ENCODE measurements at regions not wholly inside any gene's neighbourhood (a gene's known extent, or its start where the extent isn't known, plus 50 kb on each side); places are given as distances from the start of the nearest gene placed in this dataset.

DNA sequence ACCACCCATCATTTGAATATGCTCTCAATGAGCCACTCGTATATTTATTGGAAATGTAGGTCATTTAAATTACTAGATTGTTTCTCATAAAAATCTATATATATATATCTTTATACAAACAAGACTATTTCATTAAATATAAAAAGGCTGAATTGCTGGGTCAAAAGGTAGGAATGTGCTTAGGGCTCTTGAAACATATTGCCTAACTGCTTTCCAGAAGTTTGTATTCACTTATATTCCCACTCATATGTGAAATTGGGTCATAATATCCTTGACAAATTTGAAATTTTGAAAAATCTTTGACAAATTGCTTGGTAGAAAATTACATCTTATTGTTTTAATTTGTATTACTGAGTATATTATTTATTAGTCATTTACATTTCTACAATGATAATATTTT is 999.8 kb upstream of the CDH2 start:
- DNase-seq: no peak

DNA sequence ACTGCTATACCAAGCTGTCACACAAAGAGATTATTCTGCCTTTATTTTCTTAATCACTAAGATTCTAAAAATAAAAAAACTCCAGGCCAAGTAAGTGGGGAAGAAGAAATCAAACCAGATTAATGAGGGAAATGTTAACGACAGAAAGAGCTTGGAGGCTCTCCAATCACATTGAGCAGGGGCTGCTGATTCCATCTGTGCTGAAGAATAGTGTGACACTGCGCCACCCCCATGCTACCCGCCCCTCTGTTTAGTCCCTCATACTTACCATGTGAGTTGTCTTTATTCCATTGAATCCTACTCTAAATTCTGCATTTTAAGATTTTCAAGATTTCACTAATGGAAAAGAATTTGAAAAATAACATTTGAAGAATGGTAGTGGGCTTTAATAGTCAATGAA is 998.0 kb upstream of the CDH2 start:
- no peak for DNase-seq

DNA sequence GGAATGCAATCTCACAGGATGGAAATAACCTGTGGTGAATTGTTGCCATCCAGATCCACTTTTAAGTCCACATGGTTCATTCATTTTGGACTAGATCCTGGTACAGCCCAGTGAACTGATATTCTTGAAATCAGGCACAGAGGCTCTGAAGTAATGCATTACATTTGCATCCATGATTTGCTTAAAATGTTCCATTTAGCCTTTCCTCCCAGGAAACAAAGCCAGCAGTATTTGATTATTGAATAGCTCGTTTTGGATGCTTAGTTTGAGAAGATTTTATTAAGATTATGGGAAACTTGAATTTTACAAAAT is 995.8 kb upstream of the CDH2 start:
- DNase-seq: no peak

- DNase-seq: no peak
Observed at GRCh38 chr18:29171892-29172755, 995.2 kb upstream of the CDH2 start.

DNA sequence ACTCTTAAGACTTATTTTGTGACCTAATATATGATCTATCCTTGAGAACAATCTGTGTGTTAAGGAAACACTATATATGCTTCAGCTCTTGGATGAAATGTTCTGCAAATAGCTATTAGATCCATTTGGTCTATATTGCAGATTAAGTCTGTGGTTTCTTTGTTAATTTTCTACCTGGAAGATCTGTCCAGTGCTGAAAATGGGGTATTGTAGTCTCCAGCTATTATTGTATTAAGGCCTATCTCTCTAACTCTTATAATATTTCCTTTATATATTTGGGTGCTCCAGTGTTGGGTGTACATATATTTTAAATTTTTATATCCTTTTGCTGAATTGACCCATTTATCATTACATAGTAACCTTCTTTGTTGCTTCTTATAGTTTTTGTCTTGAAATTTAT is 992.7 kb upstream of the CDH2 start:
- no peak for DNase-seq

GRCh38 chr18:29164993-29165599 is 988.2 kb upstream of the CDH2 start:
- no peak for DNase-seq

GRCh38 chr18:29164020-29164706 is 987.2 kb upstream of the CDH2 start:
- no peak for DNase-seq

DNA sequence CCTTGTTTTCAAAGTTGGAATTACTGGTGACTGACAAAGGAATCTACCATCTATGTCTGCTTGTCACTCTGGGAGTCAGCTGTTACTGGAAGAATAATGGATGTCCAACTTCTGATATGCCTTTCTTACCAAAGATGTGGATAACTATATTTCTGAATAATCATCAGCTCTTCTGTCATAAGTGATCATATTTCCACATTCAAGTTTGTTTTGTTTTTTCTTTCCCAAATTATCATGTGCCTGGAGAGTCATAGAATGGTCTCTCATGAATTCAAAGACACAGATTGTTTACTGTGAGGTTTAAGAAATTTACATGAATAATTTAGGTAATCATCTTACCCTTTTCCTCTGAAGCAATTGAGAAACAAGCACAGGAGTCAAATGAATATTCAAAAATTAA is 986.7 kb upstream of the CDH2 start:
- no peak for DNase-seq

DNA sequence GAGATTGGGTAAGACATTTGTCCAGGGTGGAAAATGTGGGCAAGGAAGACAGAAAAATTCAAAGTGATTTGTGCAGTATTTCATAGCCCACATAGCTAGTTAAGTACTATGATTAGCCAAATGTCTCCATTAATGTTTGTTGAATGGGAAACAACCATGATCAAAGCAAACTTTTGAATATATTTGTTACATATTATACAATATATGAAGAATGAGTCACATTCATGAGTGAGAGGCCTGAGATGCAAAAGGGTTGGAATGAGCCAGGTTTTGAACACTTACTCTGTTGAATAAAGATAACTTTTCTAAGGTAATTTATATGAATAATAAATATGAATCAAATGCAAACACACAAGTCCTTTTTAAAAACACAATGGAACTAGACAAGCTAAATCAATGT is 984.5 kb upstream of the CDH2 start:
- DNase-seq: no peak

DNA sequence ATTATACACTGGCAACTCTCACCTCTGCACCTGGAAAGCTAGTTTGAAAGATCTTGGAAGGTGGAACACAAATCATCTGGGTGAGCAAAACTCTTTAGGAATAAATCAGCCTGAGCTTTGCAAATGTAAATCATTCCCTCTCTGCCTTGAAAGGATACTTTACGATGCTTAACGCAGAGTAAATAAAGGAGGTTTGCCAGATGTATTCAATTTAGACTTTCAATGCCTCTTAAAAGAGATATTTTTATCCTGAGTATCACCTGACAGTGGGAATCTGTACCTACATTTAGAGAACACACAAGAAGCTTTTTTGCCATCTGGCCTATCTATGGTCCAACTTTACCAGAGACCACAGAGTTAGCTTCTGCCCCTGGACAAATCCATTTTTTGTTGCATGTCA is 983.2 kb upstream of the CDH2 start:
- DNase-seq: no peak

- DNase-seq: no peak
Observed at GRCh38 chr18:29157905-29158304, 981.0 kb upstream of the CDH2 start.

GRCh38 chr18:29157057-29157780 is 980.3 kb upstream of the CDH2 start:
- DNase-seq: no peak

- DNase-seq: no peak
Observed at GRCh38 chr18:29156531-29156930, 979.6 kb upstream of the CDH2 start.

DNA sequence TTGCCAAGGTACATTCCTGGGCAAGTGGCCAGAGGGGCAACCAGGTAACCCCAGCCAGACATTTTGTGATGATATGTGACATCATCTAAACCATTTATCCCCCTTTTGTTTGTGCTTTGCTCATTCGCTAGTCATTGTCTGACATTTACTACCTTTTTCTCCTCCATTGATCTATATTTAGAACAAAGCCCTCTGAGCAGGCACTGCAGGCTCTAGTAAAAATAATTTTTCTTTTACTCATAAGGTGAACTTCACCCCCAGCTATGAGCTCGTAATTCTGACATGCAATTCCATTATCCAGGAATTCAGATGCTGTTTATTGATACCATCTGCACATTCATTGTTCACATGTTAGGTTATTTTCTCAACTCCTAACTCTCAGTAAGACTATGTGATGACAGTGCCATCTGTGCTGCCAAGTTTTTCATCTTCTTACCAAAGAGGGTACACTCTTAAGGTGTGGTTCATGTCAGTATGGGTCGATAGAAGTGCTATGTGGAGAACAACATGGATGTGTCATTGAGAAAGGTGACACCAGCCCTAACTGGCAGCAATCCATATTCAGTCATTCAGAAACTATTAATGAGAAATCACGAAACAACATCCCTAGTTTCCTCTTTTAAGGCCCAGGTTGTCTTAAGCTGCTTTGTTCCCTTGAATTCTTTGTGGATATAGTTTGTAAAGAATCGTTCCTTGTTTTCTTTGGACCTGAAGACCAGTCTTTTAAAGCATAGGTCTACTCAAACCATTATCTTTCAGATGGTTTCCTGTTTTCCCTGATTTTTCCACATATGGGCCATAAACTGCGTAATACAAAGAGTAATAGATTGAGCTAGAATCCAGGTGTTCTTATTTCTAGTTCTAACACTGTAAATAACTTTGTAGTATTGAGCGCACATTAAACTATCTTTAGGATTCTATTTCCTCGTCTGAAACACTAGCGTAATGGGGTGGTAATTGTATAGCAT is 978.1 kb upstream of the CDH2 start:
- no peak for DNase-seq

- DNase-seq: no peak
Observed at GRCh38 chr18:29154196-29154757, 977.3 kb upstream of the CDH2 start.

GRCh38 chr18:29153091-29153490 is 976.2 kb upstream of the CDH2 start:
- DNase-seq: no peak

DNA sequence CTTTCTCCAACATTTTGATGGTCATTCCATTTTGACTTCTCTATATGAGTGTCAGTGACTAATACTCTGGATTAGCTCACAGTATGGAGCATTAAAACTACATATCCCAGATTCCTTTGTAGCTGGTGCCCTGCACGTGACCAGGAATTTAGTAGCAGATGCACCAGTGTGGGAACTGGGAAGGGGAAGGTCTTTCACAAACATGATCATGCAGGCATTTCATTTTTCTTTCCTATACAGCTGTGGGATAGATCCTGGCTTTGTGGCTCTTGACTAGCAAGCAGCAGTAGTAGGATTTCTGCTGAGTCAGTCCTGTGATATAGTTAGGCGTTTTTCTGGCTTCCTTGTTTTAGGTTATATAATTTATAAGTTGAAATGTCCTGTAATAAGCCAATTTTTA is 971.0 kb upstream of the CDH2 start:
- DNase-seq: no peak

- DNase-seq: no peak
Observed at GRCh38 chr18:29146068-29146467, 969.1 kb upstream of the CDH2 start.

GRCh38 chr18:29140590-29140989 is 963.7 kb upstream of the CDH2 start:
- no peak for DNase-seq

DNA sequence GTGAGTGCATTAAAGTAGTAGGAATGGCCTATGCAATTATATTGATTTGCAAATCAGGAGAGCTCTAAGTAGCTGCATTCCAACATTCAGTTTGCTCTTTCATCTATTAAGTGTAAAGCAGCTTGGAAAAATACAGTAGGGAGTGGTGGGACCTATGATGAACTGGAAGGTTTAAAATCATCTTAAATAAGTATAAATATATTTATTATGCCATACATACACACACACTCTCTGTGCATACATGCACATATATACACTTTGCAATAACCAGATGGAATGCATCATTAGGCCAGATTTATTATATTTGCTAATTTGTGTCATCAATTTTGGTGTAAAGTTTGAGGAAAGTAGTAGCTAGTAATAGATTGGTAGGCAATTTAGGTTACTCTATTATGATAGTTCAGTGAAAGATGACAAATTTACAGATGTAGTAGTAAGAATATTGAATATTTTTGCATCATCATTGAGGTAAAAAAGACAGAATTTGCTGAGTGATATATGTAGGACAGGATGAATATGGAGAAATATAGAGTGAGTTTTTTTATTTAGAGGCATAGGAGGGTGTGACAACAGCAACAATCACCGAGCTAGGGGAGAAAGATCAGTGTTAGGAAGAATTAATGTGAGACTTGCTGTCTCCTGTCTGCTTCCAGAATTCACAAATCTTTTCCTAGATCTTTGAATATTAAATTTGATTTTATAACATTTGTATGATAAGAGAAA is 961.0 kb upstream of the CDH2 start:
- DNase-seq: no peak
